Trophoblast cell (in vitro differentiated cells and primary cell): ENCODE measurements at regions not wholly inside any gene's neighbourhood (a gene's known extent, or its start where the extent isn't known, plus 50 kb on each side); places are given as distances from the start of the nearest gene placed in this dataset.

Experiments
- DNase-seq, 2 donors: peaks; one replicate each; pipeline ENCODE4 v3.0.0-alpha.2; 2016
- H2AFZ ChIP-seq: 2 replicates; pipeline ENCODE4 v1.6.1; 2013; ENCODE audit warnings: low read length, moderate library complexity, mild to moderate bottlenecking; ENCODE audit not compliant: insufficient read depth, poor library complexity
- H2AK5ac ChIP-seq: 2 replicates; pipeline ENCODE4 v1.6.1; 2013; ENCODE audit warnings: mild to moderate bottlenecking, low read length
- H2BK120ac ChIP-seq: 2 replicates; pipeline ENCODE4 v1.6.1; 2013; ENCODE audit warnings: low read length, mild to moderate bottlenecking, moderate library complexity; ENCODE audit not compliant: insufficient read depth, poor library complexity
- H2BK12ac ChIP-seq: 2 replicates; pipeline ENCODE4 v1.6.1; 2013; ENCODE audit warnings: mild to moderate bottlenecking, low read length, moderate library complexity
- H2BK5ac ChIP-seq: 2 replicates; pipeline ENCODE4 v1.6.1; 2013; ENCODE audit warnings: low read length, low read depth, moderate library complexity, mild to moderate bottlenecking; ENCODE audit not compliant: poor library complexity
- H3K14ac ChIP-seq: 2 replicates; pipeline ENCODE4 v1.6.1; 2013; ENCODE audit warnings: mild to moderate bottlenecking, low read length
- H3K18ac ChIP-seq: 2 replicates; pipeline ENCODE4 v1.6.1; 2013; ENCODE audit warnings: mild to moderate bottlenecking, low read length
- H3K23ac ChIP-seq: 2 replicates; pipeline ENCODE4 v1.6.1; 2013; ENCODE audit warnings: low read length
- H3K27ac ChIP-seq: 2 replicates; pipeline ENCODE4 v1.5.1; 2013; ENCODE audit warnings: low read depth, mild to moderate bottlenecking, inconsistent platforms, low read length, moderate library complexity
- H3K27me3 ChIP-seq: 2 replicates; pipeline ENCODE4 v1.6.1; 2013; ENCODE audit warnings: inconsistent platforms, mild to moderate bottlenecking, low read length, moderate library complexity; ENCODE audit not compliant: insufficient read depth
- H3K36me3 ChIP-seq, 2 experiments: 1 replicate in 1 of 2; 2 replicates in 1 of 2; pipeline ENCODE4 v1.6.1; 2013; ENCODE audit warnings: low read length in 2 of 2, mild to moderate bottlenecking in 2 of 2, moderate library complexity in 1 of 2; ENCODE audit not compliant: insufficient read depth in 2 of 2, control insufficient read depth in 1 of 2
- H3K4ac ChIP-seq: 2 replicates; pipeline ENCODE4 v1.6.1; 2013; ENCODE audit warnings: low read depth, mild to moderate bottlenecking, low read length, moderate library complexity
- H3K4me1 ChIP-seq, 2 experiments: 1 replicate in 1 of 2; 2 replicates in 1 of 2; pipeline ENCODE4 v1.6.1; 2013; ENCODE audit warnings: low read length in 2 of 2, mild to moderate bottlenecking in 2 of 2, moderate library complexity in 1 of 2; ENCODE audit not compliant: insufficient read depth in 2 of 2, control insufficient read depth in 1 of 2
- H3K4me2 ChIP-seq: 2 replicates; pipeline ENCODE4 v1.6.1; 2013; ENCODE audit warnings: inconsistent platforms, mild to moderate bottlenecking, low read length, moderate library complexity
- H3K4me3 ChIP-seq: 2 replicates; pipeline ENCODE4 v1.5.1; 2013; ENCODE audit warnings: mild to moderate bottlenecking, low read depth, low read length, inconsistent platforms
- H3K79me1 ChIP-seq: one replicate; pipeline ENCODE4 v1.6.1; 2013; ENCODE audit warnings: low read length
- H3K79me2 ChIP-seq: 2 replicates; pipeline ENCODE4 v1.6.1; 2013; ENCODE audit warnings: low read length, mild to moderate bottlenecking; ENCODE audit not compliant: control insufficient read depth, insufficient read depth, poor library complexity
- H3K9ac ChIP-seq: 2 replicates; pipeline ENCODE4 v1.6.1; 2013; ENCODE audit warnings: mild to moderate bottlenecking, low read length
- H3K9me3 ChIP-seq: 2 replicates; pipeline ENCODE4 v1.6.1; 2013; ENCODE audit warnings: low read depth, mild to moderate bottlenecking, control low read depth, inconsistent platforms, low read length; ENCODE audit not compliant: insufficient read depth
- H4K12ac ChIP-seq: 2 replicates; pipeline ENCODE4 v1.6.1; 2013; ENCODE audit warnings: low read depth, mild to moderate bottlenecking, low read length, moderate library complexity
- H4K8ac ChIP-seq: 2 replicates; pipeline ENCODE4 v1.6.1; 2013; ENCODE audit warnings: low read depth, mild to moderate bottlenecking, low read length, moderate library complexity
- H4K91ac ChIP-seq: one replicate; pipeline ENCODE4 v1.6.1; 2013; ENCODE audit warnings: low read depth, mild to moderate bottlenecking, low read length, moderate library complexity
- WGBS: extraction: QIAGEN DNeasy Blood & Tissue Kit; methylation state at CpG from one replicate; pipeline ENCODE4 v1.1.7; 2013; ENCODE audit warnings: missing lambda C conversion rate; ENCODE audit not compliant: insufficient read length, insufficient coverage; ENCODE audit errors: extremely low coverage; 5-methylcytosine and 5-hydroxymethylcytosine counted together

- Histone ChIP-seq H2BK120ac (peak overlapping the region; percentile 54), H3K9ac (no peak overlapping the region), H3K79me1 (peaks cover 20% of the 10 kb centered on the region), H3K14ac (no peak overlapping the region), H3K36me3 (no peaks in the 10 kb centered on the region), H3K9me3 (no peaks in the 10 kb centered on the region), H4K12ac (no peak overlapping the region), H3K4me2 (no peak overlapping the region), H4K8ac (no peak overlapping the region), H3K4me1 (peaks cover 19 to 23% of the 10 kb centered on the region in 2 experiments), H2AK5ac (no peak overlapping the region), H3K4ac (no peak overlapping the region), H3K18ac (no peak overlapping the region), H3K79me2 (peaks cover 2% of the 10 kb centered on the region), H3K4me3 (no peak overlapping the region), H2AFZ (no peak overlapping the region), H3K27me3 (no peaks in the 10 kb centered on the region), H3K23ac (no peak overlapping the region), H4K91ac (peak overlapping the region; percentile 21), H2BK12ac (peak overlapping the region; percentile 74), H2BK5ac (no peak overlapping the region), H3K27ac (no peak overlapping the region)
- WGBS, result no CpG with 5 or more reads among the region's 5 CpGs
- DNase-seq, result peak in 1 of 2 donors; percentile 17
Observed at GRCh38 chr9:16247188-16247875, 623.1 kb downstream of the BNC2 start.

GRCh38 chr9:16248822-16249221 lies 621.6 kb downstream of the BNC2 start:
- H3K79me2 ChIP-seq, result peaks cover 4% of the 10 kb centered on the region
- no peak overlapping the region for H2AFZ ChIP-seq
- no peak overlapping the region for H4K12ac ChIP-seq
- H3K79me1 ChIP-seq, result peaks cover 22% of the 10 kb centered on the region
- H2BK5ac ChIP-seq, result no peak overlapping the region
- no peak overlapping the region for H3K4me2 ChIP-seq
- no peak overlapping the region for H4K8ac ChIP-seq
- no peaks in the 10 kb centered on the region for H3K27me3 ChIP-seq
- peaks cover 13 to 20% of the 10 kb centered on the region in 2 experiments for H3K4me1 ChIP-seq
- peak overlapping the region; percentile 30 for H3K27ac ChIP-seq
- H4K91ac ChIP-seq, result no peak overlapping the region
- H3K4ac ChIP-seq, result no peak overlapping the region
- WGBS, result no CpG with 5 or more reads among the region's 6 CpGs
- H3K14ac ChIP-seq, result no peak overlapping the region
- H3K9ac ChIP-seq, result no peak overlapping the region
- no peaks in the 10 kb centered on the region for H3K36me3 ChIP-seq
- no peak overlapping the region for H3K4me3 ChIP-seq
- H3K9me3 ChIP-seq, result no peaks in the 10 kb centered on the region
- no peak overlapping the region for H2AK5ac ChIP-seq
- no peak overlapping the region for H2BK120ac ChIP-seq
- DNase-seq, result no peak
- no peak overlapping the region for H3K18ac ChIP-seq
- no peak overlapping the region for H3K23ac ChIP-seq
- no peak overlapping the region for H2BK12ac ChIP-seq

GRCh38 chr9:16252616-16253015 lies 617.9 kb downstream of the BNC2 start:
- no peak overlapping the region for H2AK5ac ChIP-seq
- no peaks in the 10 kb centered on the region for H3K27me3 ChIP-seq
- no peak overlapping the region for H3K9ac ChIP-seq
- H3K79me1 ChIP-seq, result peaks cover 11% of the 10 kb centered on the region
- H2BK120ac ChIP-seq, result no peak overlapping the region
- no peak overlapping the region for H2AFZ ChIP-seq
- no peak overlapping the region for H3K18ac ChIP-seq
- no peak overlapping the region for H3K4ac ChIP-seq
- WGBS, result no CpG with 5 or more reads among the region's 5 CpGs
- H3K4me1 ChIP-seq, result peaks cover 6 to 10% of the 10 kb centered on the region in 2 experiments
- no peaks in the 10 kb centered on the region for H3K9me3 ChIP-seq
- H2BK12ac ChIP-seq, result no peak overlapping the region
- H3K36me3 ChIP-seq, result no peaks in the 10 kb centered on the region
- no peak overlapping the region for H2BK5ac ChIP-seq
- H4K12ac ChIP-seq, result no peak overlapping the region
- no peak for DNase-seq
- peaks cover 2% of the 10 kb centered on the region for H3K79me2 ChIP-seq
- H4K8ac ChIP-seq, result no peak overlapping the region
- H4K91ac ChIP-seq, result no peak overlapping the region
- H3K27ac ChIP-seq, result no peak overlapping the region
- no peak overlapping the region for H3K14ac ChIP-seq
- H3K23ac ChIP-seq, result no peak overlapping the region
- H3K4me3 ChIP-seq, result no peak overlapping the region
- H3K4me2 ChIP-seq, result no peak overlapping the region

- DNase-seq, result no peak
- no CpG with 5 or more reads among the region's 4 CpGs for WGBS
- no peak overlapping the region for H3K4me3 ChIP-seq
Observed at GRCh38 chr9:16254674-16255073, 615.8 kb downstream of the BNC2 start.

More at GRCh38 chr9:16254674-16255073, 615.8 kb downstream of the BNC2 start:
- H3K9ac ChIP-seq, result no peak overlapping the region
- H3K14ac ChIP-seq, result no peak overlapping the region
- H3K9me3 ChIP-seq, result no peaks in the 10 kb centered on the region
- H3K4ac ChIP-seq, result no peak overlapping the region
- H2BK5ac ChIP-seq, result peak overlapping the region; percentile 4
- no peaks in the 10 kb centered on the region for H3K36me3 ChIP-seq
- no peak overlapping the region for H3K23ac ChIP-seq
- H3K4me2 ChIP-seq, result no peak overlapping the region
- no peaks in the 10 kb centered on the region for H3K27me3 ChIP-seq
- no peak overlapping the region for H3K18ac ChIP-seq
- H2BK120ac ChIP-seq, result peak overlapping the region; percentile 8
- no peak overlapping the region for H4K91ac ChIP-seq
- no peak overlapping the region for H3K27ac ChIP-seq
- no peak overlapping the region for H4K8ac ChIP-seq
- no peak overlapping the region for H2BK12ac ChIP-seq
- no peak overlapping the region for H2AFZ ChIP-seq
- H4K12ac ChIP-seq, result no peak overlapping the region
- H2AK5ac ChIP-seq, result no peak overlapping the region
- H3K79me2 ChIP-seq, result peaks cover 2% of the 10 kb centered on the region
- peaks cover 8% of the 10 kb centered on the region for H3K79me1 ChIP-seq
- H3K4me1 ChIP-seq, result peaks cover 6 to 10% of the 10 kb centered on the region in 2 experiments
